TTC549 (cell line): ENCODE measurements at regions not wholly inside any gene's neighbourhood (a gene's known extent, or its start where the extent isn't known, plus 50 kb on each side); places are given as distances from the start of the nearest gene placed in this dataset.
"Not testable (repeated sequence)": the region's sequence is repeated elsewhere in the genome, so short reads cannot be mapped to it uniquely, and the experiment has no call there.

ENCODE experiments used
- FAIRE-seq: peaks from 2 replicates; lab custom pipeline; 2012; peaks lifted over from hg19 to GRCh38; lab: Jason Lieb, UNC

DNA sequence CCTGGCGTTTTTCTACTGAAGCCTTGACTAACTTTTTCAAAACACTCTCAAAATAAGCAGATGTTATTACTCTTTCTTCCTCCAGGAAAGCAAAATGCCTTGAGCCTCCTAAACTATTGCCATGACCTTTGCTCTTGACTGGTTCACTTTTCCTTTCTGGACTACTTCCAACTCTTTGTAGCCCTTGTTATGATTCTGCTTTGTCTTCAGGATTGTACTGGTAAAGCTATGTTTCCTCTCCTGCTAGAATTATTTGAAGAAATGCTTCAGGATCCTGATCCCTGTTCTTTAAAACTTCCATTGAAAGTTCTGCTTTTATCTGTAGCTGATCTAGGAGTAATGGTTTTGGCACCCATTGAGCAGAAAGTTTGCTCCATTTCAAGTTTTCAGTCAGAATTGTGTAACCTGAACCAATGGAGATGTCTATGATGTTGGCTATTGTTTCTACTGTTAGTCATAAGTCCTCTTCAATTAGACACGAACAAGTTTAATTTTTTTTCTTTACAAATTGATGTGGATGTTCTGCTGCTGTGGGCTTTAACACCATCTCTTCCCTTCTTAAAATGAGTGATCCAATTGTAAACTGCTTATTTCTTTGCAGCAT, 1356.4 kb downstream of the EFNA5 start:
- no peak for FAIRE-seq

DNA sequence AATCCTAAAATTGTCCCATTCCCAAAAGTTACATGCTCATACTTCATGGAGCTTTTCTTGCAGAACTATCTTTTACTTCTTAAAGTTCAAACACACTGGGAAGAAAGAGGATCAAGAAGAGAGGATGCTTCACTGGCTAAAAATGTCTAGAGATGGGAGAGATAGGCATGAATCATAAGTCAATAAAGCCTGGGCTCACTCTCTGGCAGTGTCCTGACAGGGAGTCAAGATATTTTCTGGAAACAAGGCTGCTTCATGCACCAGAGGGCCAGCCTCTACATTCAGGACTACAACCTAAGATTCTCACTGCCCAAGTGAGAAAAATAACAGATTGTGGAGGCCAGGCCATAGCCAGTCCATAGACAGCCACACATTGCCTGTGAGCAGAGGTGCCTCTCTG, 1358.4 kb downstream of the EFNA5 start:
- FAIRE-seq = no peak

- no peak for FAIRE-seq
Measured at GRCh38 chr5:106311230-106311915, 1359.4 kb downstream of the EFNA5 start.

GRCh38 chr5:106307265-106307664, 1363.5 kb downstream of the EFNA5 start:
- no peak for FAIRE-seq

DNA sequence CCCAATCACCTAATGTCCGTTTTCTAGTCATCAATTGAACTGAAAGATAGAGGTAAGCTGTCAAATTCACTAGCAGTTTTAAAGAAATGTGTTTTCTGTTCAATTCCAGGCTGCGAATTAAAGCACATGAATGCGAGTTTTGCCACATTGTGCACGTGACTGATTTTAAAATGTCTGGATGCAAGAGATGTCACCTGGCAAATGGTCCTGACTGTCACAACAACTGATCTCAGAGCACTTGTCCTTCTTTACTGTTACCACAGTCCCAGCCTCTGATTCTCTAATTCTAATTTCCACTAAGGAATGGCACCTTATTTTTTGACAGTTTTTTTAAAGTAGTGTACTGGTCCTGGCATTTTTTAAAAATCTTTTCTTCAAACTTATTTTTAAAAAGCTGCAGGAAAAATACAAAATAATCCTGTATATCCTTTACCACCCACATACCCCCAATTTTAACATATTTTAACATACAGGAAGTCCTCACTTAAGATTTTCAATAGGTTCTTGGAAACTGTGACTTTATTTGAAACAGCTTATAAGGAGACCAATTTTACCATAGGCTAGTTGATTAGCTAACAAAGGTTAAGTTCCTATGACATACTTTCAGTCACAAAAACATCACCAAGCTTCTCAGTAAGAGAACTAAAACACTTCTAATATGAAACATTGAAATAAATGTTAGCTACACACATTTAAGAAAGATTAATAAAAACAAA, 1364.3 kb downstream of the EFNA5 start:
- no peak for FAIRE-seq

DNA sequence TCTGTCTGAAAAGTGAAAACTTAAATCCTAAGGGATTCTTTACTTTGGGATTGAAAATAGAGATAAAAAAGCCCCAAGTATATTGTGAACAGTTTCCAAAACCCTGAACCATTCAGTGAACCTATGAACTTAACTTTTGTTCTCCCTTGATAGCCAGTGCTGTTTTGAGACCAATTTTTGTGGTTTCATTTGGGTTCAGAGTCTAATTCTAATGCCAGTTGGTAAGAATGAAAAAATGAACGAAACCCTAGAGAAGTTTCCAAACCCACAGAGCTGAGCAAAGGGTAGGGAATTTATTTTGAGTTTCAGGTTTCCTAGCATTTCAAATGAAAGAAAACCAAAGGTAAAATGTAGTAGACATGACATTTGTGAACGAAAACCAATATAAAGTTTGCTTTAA, 1366.8 kb downstream of the EFNA5 start:
- FAIRE-seq = no peak

DNA sequence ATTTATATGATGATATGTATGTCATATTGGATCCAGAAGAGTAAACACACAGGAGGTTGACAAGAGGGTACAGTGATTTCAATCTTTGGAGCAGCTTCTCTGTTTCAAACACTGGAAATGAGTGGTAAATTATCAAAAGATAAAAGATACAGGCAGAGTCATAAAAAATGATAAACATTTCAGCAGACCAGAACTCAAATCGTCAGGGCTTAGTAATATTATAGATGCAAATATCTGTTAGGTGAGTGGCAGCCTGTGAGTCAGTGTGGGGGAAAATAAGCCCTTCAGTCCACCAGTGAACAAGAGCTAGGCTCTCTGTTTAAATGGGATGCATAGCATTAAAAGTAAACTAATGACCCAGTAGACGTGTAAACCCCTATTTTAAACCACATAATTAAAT, 1378.1 kb downstream of the EFNA5 start:
- FAIRE-seq = no peak

DNA sequence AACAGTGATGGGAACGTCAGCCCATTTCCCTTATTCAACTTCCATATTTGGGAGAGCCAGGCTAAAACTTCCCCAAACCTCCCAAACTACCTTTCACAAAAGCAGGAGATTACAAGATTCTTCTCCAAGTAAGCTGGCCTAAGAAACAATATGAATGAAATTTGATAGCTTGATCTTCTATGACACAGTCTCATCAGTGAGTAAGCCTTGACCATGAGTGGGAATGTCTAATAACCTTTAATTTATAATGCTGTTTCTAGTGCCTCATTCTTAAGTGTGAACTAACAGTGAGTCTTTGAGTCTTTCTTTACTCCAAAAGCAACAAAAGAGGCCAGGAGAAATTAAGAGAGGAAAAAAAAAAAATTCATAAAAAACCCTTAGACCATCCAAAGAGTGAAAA, 1379.9 kb downstream of the EFNA5 start:
- FAIRE-seq = no peak

- no peak for FAIRE-seq
Measured at GRCh38 chr5:106288979-106289378, 1381.8 kb downstream of the EFNA5 start.

GRCh38 chr5:106277540-106278096, 1393.1 kb downstream of the EFNA5 start:
- FAIRE-seq = no peak

DNA sequence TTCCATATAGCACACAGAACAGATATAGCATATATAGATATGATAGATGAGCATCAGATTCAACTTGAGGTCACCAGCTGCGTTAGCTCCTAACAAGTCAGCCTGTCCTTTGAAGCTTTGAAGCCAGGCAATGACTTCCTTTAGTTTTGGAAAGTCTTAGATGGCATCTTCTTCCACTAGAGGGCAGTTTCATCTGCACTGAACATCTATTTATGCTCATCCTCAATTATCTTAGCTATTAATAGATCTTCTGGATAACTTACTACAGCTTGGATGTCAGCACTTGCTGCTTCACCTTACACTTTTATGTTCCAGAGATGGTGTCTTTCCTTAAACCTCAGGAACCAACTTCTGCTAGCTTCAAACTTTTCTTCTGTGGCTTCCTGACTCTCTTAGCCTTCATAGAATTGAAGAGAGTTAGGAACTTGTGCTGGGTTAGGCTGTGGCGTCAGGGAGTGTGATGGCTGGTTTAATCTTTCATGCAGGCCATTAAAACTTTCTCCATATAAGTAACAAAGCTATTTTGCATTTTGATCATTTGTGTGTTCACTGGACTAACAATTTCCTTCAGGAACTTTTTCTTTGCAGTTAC, 1401.4 kb downstream of the EFNA5 start:
- no peak for FAIRE-seq

DNA sequence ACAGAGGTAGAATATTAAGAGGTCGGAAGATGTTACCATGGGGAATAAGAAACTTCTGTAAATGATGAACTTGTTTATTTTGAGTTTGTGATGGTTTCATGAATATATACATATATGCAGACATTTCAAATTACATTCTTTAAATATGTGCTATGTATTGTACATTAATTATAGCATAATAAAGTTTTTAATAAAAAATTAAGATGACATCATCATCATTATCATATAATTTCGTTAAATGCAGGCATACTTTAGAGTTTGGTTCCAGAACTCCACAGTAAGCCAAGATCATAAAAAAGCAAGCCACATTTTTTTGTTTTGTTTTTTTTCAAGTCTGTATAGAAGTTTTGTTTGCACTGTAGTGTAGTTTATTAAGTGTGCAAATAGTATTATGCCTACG, 1403.5 kb downstream of the EFNA5 start:
- FAIRE-seq = no peak

GRCh38 chr5:106262395-106262794, 1408.3 kb downstream of the EFNA5 start:
- FAIRE-seq = no peak

- FAIRE-seq = not testable (repeated sequence)
Measured at GRCh38 chr5:106259431-106260090, 1411.2 kb downstream of the EFNA5 start.

- FAIRE-seq = no peak
Measured at GRCh38 chr5:106258591-106259125, 1412.1 kb downstream of the EFNA5 start.

DNA sequence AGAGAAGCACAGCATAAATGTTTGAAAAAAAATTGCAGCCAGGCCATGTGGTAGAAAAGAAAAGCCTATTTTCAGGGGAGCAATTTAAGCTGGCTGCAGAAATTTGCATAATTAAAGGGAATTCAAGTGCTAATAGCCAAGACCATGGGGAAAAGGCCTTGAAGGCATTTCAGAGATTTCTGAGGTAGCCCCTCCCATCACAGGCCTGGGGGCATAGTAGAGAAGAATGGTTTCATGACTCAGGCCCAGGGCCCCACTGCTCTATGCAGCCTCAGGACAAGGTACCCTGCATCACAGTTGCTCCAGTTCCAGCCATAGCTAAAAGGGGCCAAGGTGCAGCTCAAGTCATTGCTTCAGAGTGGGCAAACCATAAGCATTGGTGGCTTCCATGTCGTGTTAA, 1416.0 kb downstream of the EFNA5 start:
- no peak for FAIRE-seq

DNA sequence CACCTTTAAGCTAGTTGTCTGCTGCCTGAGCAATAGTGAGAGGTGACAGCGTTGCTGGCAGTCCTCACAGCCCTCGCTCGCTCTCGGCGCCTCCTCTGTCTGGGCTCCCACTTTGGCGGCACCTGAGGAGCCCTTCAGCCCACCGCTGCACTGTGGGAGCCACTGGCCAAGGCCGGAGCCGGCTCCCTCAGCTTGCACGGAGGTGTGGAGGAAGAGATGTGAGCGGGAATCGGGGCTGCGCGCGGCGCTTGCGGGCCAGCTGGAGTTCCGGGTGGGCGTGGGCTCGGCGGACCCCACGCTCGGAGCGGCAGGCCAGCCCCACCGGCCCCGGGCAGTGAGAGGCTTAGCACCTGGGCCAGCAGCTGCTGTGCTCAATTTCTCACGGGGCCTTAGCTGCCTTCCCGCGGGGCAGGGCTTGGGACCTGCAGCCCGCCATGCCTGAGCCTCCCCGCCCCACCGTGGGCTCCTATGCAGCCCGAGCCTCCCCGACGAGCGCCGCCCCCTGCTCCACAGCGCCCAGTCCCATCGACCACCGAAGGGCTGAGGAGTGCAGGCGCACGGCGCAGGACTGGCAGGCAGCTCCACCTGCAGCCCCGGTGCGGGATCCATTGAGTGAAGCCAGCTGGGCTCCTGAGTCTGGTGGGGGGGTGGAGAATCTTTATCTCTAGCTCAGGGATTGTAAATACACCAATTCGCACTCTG, 1424.5 kb downstream of the EFNA5 start:
- FAIRE-seq = not testable (repeated sequence)

- FAIRE-seq = no peak
Measured at GRCh38 chr5:106241409-106241808, 1429.3 kb downstream of the EFNA5 start.

DNA sequence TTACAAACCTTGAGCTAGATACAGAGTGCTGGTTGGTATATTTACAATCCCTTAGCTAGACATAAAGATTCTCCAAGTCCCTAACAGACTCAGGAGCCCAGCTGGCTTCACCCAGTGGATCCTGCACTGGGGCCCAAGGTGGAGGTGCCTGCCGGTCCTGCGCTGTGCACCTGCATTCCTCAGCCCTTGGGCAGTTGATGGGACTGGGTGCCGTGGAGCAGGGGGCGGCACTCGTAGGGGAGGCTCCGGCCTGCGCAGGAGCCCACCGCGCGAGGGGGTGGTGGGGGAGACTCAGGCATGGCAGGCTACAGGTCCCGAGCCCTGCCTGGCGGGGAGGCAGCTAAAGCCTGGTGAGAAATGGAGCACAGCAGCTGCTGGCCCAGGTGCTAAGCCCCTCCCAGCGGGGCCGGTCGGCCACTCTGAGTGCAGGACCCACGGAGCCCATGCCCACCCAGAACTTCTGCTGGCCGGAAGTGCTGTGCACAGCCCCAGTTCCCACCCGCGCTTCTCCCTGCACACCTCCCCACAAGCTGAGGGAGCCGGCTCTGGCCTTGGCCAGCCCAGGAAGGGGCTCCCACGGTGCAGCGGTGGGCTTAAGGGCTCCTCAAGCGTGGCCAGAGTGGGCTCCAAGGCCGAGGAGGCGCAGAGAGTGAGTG, 1464.7 kb downstream of the EFNA5 start:
- FAIRE-seq = no peak

DNA sequence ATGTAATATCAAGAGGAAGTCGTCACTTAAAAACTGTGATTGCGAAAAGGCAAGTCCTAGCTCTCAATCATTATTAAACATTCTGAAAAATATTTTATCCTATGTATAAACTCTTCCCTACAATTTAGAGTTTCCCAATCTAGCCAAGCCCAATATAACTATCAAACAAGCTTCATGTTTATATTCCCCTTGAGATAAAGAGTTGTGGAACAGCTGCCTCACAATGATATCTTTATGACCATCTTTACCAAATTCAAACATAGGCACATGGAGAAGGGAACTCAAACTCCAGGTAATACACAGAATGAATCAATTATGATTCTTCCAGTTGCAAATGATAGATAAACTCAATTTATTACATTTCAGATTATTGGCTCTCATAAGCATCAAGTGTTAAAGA, 1468.7 kb downstream of the EFNA5 start:
- FAIRE-seq = no peak

DNA sequence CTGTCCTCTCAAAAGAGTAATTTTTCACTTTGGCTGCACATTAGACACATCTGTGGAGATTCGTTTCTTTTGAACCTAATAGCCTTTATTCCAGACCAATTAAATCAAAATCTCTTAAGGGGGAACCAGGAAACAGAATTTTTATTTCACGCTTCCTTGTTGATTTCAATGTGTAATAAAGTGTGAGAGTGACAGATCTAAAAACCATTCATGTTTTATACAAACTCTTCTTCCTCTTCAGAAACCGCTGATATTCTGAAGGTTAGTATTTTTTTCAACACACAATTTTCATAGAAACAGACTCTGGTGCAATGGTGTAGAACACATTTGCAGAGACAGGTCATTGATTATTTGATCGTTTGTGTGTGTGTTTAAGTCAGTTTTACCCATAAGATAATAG, 1469.8 kb downstream of the EFNA5 start:
- no peak for FAIRE-seq
